HG02588 (cell line): ENCODE measurements at regions not wholly inside any gene's neighbourhood (a gene's known extent, or its start where the extent isn't known, plus 50 kb on each side); places are given as distances from the start of the nearest gene placed in this dataset.

Experiments
- ATAC-seq: cut with Tn5 transposase; IDR thresholded peaks from one replicate; pipeline ENCODE4 v1.9.1; 2021; ENCODE audit warnings: mild to moderate bottlenecking, moderate library complexity; ENCODE audit not compliant: unreplicated experiment

DNA sequence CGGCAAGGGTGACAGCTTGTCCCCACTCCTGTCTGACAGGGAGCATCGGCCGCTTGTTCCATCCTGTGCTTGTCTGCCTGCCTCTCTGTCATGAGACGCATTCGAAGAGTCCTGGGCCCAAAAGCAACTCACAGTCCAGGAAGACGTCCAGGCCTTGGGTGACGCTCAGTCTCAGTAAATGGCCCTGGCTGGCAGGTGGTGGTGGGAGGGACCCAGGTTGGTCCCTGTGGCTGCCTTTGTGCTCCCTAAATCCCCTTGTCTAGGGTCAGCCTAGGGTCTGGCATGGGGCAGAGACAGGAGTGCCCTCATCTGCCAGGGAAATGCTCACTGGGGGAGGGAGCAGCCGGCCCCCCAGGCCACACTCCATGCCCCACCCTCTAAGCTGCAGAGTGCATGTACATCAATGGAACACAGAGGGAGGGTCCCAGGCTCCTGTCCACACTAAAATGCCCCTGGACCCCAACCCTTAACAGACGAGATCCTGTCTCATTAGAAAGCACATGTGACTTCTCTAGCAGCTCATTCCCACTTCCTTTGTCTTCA lies 295.2 kb upstream of the ZNF32 start:
- no peak for ATAC-seq

DNA sequence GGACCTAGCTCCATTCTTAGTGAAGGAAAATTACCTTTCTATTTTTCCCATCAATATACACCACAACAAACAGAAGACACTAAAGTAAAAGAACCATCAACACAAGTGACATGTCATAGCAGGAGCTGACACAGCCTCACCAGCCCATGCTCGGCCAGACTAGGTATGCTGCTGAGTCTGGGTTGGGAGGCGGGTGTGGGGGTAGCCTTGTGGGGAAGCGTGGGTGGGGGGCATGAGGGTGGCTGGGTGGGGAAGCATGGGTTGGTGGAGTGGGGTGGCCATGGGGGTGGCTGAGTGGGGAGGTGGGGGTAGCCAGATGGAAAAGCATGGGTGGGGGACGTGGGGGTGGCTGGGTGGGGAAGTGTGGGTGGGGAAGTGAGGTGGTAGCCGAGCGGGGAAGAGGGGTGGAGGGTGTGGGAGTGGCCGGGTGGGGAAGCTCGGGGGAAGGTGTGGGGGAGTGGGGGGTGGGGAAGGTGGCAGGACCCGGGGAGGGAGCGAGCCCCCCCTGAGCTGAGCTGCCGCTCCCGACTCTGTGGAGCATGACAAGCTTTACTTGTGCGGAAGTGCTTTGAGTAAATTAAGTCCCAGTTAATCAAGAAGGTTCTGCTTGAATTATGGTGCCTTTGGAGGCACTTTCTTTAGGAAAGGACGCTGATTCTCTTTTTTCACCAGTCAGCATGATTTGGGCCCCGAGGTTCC lies 294.6 kb upstream of the ZNF32 start:
- ATAC-seq: no peak

DNA sequence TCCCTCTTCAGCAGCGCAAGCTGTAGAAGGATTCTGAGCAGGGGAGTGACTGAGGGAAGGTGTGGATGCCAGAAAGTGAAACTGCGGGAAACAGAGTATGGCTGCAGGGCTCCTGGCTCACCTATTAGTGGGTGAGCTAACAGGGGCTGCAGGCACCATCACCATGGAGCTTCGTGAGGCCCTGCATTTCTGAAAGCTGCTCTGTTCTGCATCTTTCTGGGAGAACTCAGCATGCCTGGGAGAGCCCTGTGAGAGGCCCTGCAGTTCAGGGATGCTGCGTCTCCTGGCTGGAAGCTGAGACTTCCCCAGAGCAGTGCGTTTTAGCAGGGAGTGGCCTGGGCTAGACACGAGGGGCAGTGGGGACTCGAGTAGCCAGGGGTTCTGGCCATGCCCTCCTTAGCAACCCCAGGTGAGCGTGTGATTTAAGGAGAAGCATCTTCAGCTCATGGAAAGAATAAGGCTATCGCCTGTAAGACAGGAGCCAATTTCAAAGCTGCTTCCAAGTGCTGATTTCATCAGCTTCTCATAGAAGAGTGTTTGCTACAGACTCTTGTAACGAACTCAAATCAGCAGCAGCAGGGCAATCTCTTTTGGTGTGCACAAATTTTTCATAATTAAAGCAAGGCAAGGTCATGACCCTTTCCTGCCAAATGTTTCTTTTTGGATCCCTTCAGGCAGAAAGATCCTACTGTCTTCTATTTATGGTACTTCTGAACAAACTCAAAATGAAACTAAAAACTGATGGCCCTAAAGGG lies 293.6 kb upstream of the ZNF32 start:
- ATAC-seq: no peak

DNA sequence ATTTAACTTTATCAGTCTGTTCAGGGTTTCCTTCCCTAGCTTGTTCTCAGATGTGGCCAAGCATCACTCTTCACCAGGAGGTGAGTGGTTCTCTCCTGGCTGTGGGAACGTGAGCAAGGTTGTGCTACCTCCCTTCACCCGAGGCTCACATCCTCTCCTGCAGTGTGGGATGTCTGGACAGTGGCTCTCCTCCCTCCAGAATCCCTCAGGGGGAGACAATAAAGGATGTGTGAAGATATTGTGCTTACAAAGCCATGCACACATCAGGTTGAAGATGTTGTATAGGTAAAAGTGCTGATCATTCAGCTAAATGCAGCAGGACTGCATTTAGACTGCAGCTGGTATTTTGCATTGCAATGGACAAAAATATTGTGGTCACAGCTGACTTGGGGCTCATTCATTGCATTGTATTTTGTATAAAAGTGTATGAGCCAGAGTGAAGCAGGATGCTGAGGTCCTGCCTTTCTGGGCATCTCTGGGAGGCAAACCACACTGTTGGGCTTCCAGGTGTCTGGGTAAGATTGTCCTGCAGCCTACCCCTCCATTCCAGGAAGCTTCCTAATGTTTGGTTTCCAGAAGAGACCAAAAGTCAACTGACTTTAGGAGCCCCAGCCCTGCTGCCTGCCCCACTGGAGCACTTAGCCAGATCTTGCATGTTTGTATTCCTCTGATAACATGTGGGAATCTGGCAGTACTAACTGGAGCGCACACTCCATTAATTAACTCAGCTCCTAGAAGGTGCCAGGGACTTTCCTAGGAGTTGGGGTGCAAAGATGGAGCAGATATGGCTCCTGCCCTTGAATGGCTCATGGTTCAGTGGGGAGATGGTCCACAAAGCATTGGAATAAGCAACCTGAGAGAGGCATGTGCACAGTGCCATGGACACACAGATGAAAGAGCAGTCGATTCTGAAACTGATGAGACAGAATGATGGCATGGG lies 292.5 kb upstream of the ZNF32 start:
- ATAC-seq: no peak

DNA sequence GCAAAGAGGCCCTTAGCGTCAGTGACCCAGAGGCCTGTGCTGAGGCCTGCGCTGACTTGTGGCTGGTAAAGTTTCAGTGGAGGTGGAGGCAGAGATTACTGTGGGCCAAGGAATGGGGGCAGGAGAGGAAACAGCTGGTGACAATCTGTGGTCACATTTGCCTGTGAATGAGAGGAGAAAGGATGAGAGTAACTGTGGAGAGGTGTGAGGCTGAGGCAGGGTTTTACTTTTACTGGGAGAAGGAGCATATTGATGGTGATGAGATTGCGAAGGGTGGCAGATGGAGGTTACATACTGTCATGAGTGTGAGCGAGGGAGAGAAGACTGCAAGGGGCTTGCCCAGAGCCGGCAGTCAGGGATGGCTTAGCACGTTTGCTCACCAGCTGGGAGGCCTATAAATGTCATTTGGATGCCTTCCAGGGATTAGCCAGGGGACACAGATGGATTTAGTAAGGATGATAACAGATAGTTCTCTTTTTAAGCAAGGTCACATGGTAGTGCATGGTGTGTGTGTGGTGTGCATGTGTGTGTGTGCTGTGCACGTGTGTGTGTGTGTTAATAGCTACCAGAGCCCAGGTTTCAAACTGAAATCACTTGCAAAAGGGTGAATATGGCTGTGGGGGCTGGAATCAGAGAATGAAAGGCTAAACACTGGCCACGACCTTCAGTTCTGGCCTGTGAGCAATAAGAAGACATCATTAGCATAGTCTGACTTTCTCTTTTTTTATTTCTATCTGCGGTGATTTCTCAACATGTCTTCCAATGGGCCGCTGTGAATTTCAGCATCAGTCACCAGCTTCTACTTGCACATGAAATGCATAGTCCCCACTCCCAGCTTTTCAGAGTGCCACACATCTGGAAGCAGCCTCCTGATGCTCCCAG lies 291.5 kb upstream of the ZNF32 start:
- ATAC-seq: no peak

DNA sequence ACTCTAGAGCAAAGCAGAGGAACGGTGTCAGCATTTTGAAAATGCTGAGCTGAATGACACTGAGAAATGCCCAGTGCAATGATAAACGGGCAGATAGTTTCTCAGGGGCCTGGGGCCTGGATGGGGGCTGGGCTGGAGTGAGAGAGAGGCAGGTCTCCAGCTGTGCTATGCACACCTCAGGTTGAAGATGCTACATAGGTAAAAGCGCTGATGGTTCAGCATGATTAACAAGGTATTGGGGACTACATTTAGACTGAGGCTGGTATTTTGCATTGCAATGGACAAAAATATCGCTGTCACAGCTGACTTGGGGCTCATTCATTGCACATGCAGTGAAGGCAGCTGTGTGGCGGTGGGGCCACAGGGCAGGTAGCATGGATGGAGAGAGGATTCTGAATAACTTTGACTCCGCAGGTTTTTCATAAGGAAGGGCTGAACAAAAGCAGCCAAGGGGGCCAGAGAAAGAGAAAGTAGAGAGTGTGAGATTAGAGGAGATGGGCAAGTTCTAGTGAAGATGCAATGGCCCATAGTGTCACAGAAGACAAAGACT lies 290.8 kb upstream of the ZNF32 start:
- ATAC-seq: no peak

DNA sequence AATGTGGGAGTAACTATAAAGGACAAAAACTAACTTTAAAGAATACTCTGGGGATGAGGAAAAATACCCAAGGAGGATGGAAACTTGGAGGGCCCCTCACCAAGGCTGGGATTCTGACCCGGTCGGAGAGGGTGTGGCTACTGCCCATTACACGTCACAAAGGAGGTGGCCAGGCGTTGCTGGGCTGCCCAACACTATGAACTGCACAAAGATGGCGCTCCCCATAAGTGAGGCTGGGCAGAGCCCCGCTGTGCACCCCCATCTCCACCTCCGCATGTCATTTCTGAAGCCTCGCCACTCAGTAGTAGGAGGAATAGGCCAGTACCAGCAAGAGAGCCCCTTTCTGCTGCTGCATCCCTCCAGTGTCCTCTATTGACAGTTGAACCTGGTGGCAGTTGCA lies 290.1 kb upstream of the ZNF32 start:
- no peak for ATAC-seq

DNA sequence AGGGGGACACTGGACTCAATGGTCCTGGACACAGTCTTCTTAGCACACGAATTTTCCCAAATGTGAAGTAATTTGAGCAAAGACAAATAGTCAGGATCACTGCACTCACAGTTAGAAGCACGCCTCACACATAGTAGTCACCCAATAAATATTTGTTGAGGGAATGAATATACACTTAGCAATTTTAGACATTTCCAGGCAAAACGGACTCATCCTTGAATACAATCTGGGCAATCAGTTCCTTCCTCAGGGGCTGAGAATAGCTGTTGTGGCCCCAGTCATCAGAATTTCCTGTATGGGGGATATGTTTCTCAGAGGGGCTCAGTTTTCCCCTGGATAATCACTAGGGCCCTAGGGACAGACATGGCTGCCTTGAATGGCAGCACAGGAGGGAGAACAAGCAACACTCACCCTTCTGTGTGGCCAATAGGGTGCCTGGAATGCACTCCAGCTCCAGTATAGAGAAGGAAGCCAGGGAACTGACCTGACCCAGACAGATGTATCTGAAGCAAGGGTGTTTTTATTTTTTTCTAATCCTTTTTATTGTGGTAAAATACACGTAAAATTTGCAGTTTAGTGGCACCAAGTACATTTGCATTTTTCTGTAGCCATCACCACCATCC lies 282.7 kb upstream of the ZNF32 start:
- ATAC-seq: no peak

DNA sequence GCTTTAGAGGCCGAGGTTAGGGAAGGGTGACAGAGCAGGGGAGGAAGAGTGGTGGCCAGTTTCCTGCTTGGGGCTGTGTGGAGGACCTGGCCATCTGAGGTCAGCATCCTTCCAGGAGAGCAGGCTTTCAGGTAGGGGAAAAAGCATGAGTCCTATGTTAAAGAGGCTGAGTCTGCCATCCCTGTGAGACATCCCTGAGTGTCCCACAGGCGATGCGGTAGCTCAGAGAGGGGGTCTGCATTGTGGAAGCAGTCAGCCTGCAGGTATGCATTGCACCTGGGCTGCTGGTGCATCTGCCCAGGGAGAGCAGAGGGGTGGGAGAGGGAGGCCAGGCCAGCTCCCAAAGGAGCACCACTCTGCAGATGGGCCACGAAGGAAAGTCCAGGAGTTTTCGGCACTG lies 282.1 kb upstream of the ZNF32 start:
- no peak for ATAC-seq

DNA sequence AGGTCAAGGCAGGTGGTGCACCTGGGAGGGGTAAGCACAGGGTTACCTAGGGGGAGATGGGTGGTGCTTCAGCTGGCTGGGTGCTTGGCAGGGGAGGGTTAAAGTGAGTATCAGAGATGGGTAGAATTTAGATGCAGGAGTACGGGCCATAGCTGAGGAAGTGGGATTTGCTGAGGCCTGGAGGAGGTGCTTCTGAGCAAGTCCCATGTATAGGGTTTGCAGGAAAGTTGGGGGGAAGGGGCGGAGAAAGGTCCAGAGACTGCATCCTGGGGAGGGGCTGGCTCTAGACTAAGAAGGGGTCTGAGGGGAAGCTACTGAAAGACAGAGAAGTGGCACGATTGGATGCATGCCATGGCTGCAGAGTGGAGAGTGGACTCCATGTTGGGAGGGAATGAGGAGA lies 281.6 kb upstream of the ZNF32 start:
- ATAC-seq: no peak

DNA sequence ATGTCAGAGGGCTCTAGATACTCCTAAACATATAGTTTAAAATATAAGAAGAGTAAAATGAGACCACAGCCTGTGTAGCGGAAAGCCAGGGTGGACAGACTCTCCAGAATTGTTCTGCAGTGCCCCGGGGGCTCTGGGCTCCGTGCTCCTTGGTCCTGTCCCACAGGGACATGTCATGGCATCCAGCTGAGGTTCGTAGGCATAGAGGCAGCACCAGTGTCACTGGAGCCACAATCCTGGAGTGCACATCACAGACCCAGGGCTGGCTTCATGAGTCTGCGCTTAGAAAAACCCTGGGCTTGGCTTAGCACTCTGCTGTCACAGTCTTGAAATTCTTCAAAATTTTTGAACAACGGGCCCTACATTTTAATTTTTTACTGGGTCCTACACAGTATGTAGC lies 280.4 kb upstream of the ZNF32 start:
- ATAC-seq: no peak

DNA sequence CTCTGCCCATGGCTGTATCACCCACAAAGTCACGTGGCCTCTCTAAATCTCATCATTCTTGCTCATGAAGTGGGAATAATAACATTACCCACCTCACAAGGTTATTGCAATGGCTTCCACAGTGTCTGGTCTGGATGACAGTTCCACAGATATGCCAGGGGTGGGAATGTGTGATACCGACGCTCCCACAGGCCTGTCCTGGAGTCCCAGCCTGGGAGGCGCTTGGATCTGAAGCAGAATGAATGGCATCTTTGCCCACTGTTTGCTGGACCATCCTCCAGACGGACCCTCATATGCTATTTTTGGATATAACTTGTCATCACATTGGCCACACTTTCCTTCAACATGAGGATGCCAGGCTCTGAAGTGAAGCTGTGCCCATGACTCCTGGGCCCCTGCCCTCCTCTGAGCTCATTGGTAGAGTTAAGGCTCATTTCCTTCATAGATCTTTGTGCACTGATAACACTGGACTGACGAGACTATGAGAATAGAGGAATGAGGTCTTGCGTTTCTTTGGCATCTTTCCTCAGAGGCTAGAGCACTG lies 279.8 kb upstream of the ZNF32 start:
- ATAC-seq: no peak

DNA sequence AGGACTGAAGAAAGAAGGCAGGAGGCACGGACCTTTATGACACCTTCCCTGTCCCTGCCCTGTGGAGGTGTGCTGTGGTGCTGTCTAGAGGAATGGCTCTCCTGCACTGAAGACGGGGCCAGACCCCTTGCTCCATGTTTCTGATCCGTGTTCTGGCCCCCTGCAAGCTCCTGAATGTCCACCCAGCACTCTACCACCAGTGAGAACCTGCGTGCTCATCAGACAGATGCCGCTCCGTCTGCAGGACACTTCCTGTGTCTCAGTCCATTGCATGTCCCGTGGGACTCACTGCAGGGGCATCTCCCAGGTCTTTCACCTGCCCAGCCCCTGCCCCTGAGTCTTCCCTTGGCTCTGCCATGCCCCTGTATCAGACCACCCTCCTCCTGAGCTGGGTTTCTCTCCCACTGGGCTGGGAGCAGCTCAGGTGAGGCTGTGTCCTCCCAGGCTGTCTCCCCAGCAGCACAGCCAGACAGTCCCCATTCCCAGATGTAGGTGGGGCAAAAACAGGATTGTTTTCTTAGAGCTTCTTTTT lies 278.3 kb upstream of the ZNF32 start:
- no peak for ATAC-seq

DNA sequence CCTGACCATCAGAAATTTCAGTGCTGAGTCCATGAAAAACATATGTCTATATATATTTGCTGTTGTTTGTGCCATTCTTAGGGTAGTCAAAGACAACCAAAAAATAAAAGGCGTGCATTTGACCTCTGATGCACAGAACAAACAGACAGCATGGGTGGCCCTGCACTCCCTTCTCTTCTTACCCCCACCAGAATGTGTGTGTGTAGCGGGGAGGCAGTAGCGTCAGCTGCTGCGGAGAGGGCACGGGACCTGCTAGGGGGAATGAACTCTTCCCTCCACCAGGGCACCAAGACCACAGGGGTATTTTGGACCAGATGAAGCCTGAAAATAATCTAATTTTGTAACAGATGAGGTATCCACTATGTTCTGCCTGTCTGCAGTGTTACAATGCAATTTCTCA lies 277.7 kb upstream of the ZNF32 start:
- no peak for ATAC-seq

DNA sequence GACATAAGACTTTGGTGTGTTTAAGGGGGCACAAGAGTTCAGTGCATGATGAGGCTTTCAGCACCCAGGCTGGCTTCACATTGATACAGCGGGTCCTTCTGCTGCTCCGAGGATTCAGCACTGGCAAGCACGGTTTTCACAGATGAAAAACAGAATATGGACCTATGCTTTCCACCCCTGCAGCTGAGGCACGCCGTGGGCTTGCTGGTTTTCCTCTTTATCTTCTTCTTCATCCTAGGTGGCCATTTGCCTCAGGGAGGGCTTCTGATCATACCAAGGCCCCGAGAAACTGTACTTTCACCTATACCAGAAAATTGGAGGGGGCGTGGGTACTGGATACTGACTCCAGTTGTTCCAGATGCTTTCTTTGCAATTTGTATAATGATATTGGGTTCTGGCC lies 277.1 kb upstream of the ZNF32 start:
- ATAC-seq: no peak

DNA sequence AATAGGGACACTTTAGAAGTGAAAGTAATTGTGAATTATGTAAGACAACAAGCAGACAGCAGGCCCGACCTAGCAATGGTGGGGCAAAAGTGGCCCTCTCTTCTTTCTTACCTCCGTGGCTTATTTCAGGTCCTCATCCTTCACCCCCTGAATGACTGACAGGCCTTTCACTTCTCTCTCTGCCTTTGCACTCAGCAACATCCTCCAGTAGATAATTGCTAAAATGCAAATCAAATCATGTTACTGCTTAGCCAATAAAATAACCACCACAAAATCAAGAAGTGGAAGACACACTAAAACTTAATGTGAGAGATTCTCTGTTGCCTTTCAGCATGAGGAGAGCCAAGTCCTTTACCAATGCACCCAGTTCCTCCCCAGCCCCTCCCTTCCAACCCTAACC lies 274.6 kb upstream of the ZNF32 start:
- no peak for ATAC-seq

DNA sequence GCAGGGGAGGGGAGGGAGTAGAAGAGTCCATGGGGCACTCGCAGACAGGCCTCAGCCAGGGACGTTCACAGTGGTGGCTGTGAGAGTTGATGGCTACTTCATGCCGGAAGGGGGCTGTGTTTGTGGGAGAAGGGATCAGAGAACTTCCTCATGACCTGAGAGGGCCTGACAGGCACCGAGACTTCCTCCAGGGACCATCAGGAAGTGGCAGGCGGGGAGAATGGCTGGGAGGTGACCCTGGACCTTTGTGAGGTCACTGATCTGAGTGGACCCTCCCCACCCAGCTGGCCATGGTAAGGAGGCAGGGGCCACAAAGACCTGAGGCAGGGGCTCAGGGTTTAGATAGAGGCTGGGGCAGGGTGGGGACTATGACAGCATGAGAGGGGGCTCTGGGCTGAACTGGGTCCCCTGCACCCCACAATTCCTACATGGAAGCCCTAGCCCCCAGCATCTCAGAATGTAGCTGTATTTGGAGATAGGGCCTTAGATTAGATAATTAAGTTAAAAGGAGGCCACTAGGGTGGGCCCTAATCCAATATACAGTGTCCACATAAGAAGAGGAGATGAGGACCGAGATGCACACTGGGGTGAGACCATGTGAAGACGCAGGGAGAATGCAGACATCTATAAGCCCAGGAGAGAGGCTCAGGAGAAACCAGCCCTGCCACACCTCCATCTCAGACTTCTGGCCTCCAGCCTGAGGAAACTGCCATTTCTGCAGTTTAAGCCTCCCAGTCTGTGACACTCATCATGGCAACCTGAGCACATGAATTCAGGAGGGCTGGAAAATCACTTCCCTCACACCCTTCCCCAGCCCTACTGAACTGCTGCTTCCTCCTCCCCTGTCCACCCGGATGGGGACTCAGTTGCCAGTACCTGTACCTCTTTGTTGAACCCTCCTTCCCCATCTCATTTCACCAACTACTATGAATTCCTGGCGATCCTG lies 273.9 kb upstream of the ZNF32 start:
- ATAC-seq: no peak

DNA sequence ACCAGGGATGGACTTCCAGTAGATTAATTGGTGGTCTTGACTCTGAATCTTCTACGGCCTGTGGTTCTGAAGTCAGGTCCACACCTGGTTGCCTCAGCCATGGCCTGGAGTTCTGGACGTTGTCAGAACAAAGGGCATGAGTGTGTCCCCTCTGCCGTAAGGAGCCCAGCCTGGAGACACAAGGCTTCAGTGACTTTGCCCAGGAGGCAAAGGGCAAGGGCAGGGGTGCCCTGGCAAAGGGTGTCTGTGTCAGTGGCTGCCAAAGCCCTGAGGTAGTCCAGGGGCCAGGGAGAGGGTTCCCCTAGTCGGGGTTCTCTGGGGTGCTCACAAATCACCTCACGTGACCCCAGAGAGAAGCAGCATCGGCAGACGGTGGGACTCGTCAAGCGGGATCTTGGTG lies 273.2 kb upstream of the ZNF32 start:
- no peak for ATAC-seq
